ENCODE measurements at regions not wholly inside any gene's neighbourhood (a gene's known extent, or its start where the extent isn't known, plus 50 kb on each side); places are given as distances from the start of the nearest gene placed in this dataset.
A peak's percentile ranks its signal among the peaks of the same experiment; 100 is the strongest.

GRCh38 chr4:180169966-180170365 lies 2073.2 kb upstream of the TENM3 start:
- DNase-seq: no peak
- no peak overlapping the region for H2AFZ ChIP-seq (ENCODE audit: low read depth, low read length)
- H3K79me2 ChIP-seq (ENCODE audit: insufficient read depth, low read length): no peaks in the 10 kb centered on the region
- no peaks in the 10 kb centered on the region for H3K36me3 ChIP-seq (ENCODE audit: insufficient read depth, low read length)
- no peaks in the 10 kb centered on the region for H4K20me1 ChIP-seq (ENCODE audit: insufficient read depth, low read length)
- no peak overlapping the region for H3K27ac ChIP-seq (ENCODE audit: low read length)
- no peaks in the 10 kb centered on the region for H3K9me3 ChIP-seq (ENCODE audit: insufficient read depth, low read length, severe bottlenecking)
- TF ChIP-seq EZH2 (IDR thresholded peaks at IDR 0.05; ENCODE audit: borderline replicate concordance, low read depth, low read length, severe bottlenecking): no peak
- TF ChIP-seq CTCF (IDR thresholded peaks at IDR 0.05; ENCODE audit: borderline replicate concordance, extremely low read depth, low read length, poor library complexity, severe bottlenecking): no peak
- no peaks in the 10 kb centered on the region for H3K4me1 ChIP-seq (ENCODE audit: insufficient read depth, low read length)
- H3K4me2 ChIP-seq (ENCODE audit: insufficient read depth, low read length): no peak overlapping the region
- no peak overlapping the region for H3K9ac ChIP-seq (ENCODE audit: low read depth, low read length)
- no peak for ATAC-seq (ENCODE audit: insufficient read depth, low read depth)
- no peaks in the 10 kb centered on the region for H3K27me3 ChIP-seq (ENCODE audit: insufficient read depth, low read length, poor library complexity)
- no peak overlapping the region for H3K4me3 ChIP-seq (ENCODE audit: low read depth in 1 of 2, low read length in 2 of 2)

DNA sequence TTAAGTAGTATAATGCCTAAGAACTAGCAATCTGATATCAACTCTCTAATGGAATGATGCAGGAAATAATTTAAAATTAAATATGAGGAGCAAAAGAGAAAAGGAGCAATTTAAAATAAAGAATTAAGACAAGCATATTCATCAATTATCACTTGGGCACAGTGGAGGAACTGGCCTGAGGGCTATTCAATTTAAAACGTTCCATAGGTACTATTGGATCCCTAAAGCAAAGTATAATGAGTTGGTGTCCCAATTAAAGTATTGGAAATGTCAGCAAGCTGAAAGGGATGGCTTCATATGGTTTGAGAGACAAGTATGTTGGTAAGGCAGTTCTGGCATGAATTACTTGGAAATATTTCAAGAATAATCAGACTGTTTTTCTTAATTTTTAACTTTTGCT lies 2064.1 kb upstream of the TENM3 start:
- H3K9me3 ChIP-seq (ENCODE audit: insufficient read depth, low read length, severe bottlenecking): no peaks in the 10 kb centered on the region
- no peak overlapping the region for H3K4me2 ChIP-seq (ENCODE audit: insufficient read depth, low read length)
- no peaks in the 10 kb centered on the region for H4K20me1 ChIP-seq (ENCODE audit: insufficient read depth, low read length)
- TF ChIP-seq EZH2 (IDR thresholded peaks at IDR 0.05; ENCODE audit: borderline replicate concordance, low read depth, low read length, severe bottlenecking) (no peak), CTCF (IDR thresholded peaks at IDR 0.05; ENCODE audit: borderline replicate concordance, extremely low read depth, low read length, poor library complexity, severe bottlenecking) (no peak)
- H3K27me3 ChIP-seq (ENCODE audit: insufficient read depth, low read length, poor library complexity): no peaks in the 10 kb centered on the region
- no peak overlapping the region for H2AFZ ChIP-seq (ENCODE audit: low read depth, low read length)
- H3K9ac ChIP-seq (ENCODE audit: low read depth, low read length): no peak overlapping the region
- DNase-seq (no peak), ATAC-seq (ENCODE audit: insufficient read depth, low read depth) (no peak)
- H3K36me3 ChIP-seq (ENCODE audit: insufficient read depth, low read length): no peaks in the 10 kb centered on the region
- no peak overlapping the region for H3K4me3 ChIP-seq (ENCODE audit: low read depth in 1 of 2, low read length in 2 of 2)
- no peak overlapping the region for H3K27ac ChIP-seq (ENCODE audit: low read length)
- no peaks in the 10 kb centered on the region for H3K79me2 ChIP-seq (ENCODE audit: insufficient read depth, low read length)
- H3K4me1 ChIP-seq (ENCODE audit: insufficient read depth, low read length): no peaks in the 10 kb centered on the region

DNA sequence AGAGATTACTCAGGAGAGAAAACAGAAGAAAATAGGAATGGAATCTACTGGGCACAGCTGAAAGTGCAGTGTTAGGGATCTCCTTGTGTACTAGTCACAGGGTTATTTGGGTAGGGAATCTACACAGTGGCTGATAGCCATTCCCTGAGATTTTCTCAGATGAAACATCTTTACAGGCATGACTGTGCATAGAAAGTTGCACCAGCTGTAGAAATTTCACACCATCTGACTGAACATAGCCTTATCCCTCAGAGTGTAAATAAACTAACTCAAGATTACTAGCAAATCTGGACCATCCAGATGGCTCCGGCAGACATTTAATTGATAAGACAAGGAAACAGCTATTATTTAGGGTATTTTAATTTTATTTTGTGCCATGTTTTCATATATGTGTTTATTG lies 2053.5 kb upstream of the TENM3 start:
- no peaks in the 10 kb centered on the region for H3K36me3 ChIP-seq (ENCODE audit: insufficient read depth, low read length)
- H3K27ac ChIP-seq (ENCODE audit: low read length): no peak overlapping the region
- H3K4me2 ChIP-seq (ENCODE audit: insufficient read depth, low read length): no peak overlapping the region
- ATAC-seq (ENCODE audit: insufficient read depth, low read depth): no peak
- no peaks in the 10 kb centered on the region for H4K20me1 ChIP-seq (ENCODE audit: insufficient read depth, low read length)
- H3K9me3 ChIP-seq (ENCODE audit: insufficient read depth, low read length, severe bottlenecking): no peaks in the 10 kb centered on the region
- DNase-seq: no peak
- no peaks in the 10 kb centered on the region for H3K27me3 ChIP-seq (ENCODE audit: insufficient read depth, low read length, poor library complexity)
- H3K79me2 ChIP-seq (ENCODE audit: insufficient read depth, low read length): no peaks in the 10 kb centered on the region
- no peaks in the 10 kb centered on the region for H3K4me1 ChIP-seq (ENCODE audit: insufficient read depth, low read length)
- no peak overlapping the region for H2AFZ ChIP-seq (ENCODE audit: low read depth, low read length)
- no peak overlapping the region for H3K4me3 ChIP-seq (ENCODE audit: low read depth in 1 of 2, low read length in 2 of 2)
- no peak for TF ChIP-seq CTCF (IDR thresholded peaks at IDR 0.05; ENCODE audit: borderline replicate concordance, extremely low read depth, low read length, poor library complexity, severe bottlenecking)
- TF ChIP-seq EZH2 (IDR thresholded peaks at IDR 0.05; ENCODE audit: borderline replicate concordance, low read depth, low read length, severe bottlenecking): no peak
- no peak overlapping the region for H3K9ac ChIP-seq (ENCODE audit: low read depth, low read length)

GRCh38 chr4:180190382-180190781 lies 2052.8 kb upstream of the TENM3 start:
- H3K4me2 ChIP-seq (ENCODE audit: insufficient read depth, low read length): no peak overlapping the region
- DNase-seq (no peak), ATAC-seq (ENCODE audit: insufficient read depth, low read depth) (no peak)
- TF ChIP-seq EZH2 (IDR thresholded peaks at IDR 0.05; ENCODE audit: borderline replicate concordance, low read depth, low read length, severe bottlenecking) (no peak), CTCF (IDR thresholded peaks at IDR 0.05; ENCODE audit: borderline replicate concordance, extremely low read depth, low read length, poor library complexity, severe bottlenecking) (no peak)
- H2AFZ ChIP-seq (ENCODE audit: low read depth, low read length): peak overlapping the region; percentile 52
- no peak overlapping the region for H3K4me3 ChIP-seq (ENCODE audit: low read depth in 1 of 2, low read length in 2 of 2)
- no peaks in the 10 kb centered on the region for H3K79me2 ChIP-seq (ENCODE audit: insufficient read depth, low read length)
- no peaks in the 10 kb centered on the region for H3K4me1 ChIP-seq (ENCODE audit: insufficient read depth, low read length)
- no peaks in the 10 kb centered on the region for H3K36me3 ChIP-seq (ENCODE audit: insufficient read depth, low read length)
- no peaks in the 10 kb centered on the region for H3K9me3 ChIP-seq (ENCODE audit: insufficient read depth, low read length, severe bottlenecking)
- H3K9ac ChIP-seq (ENCODE audit: low read depth, low read length): no peak overlapping the region
- no peaks in the 10 kb centered on the region for H4K20me1 ChIP-seq (ENCODE audit: insufficient read depth, low read length)
- H3K27me3 ChIP-seq (ENCODE audit: insufficient read depth, low read length, poor library complexity): no peaks in the 10 kb centered on the region
- no peak overlapping the region for H3K27ac ChIP-seq (ENCODE audit: low read length)
